ENCODE measurements at regions not wholly inside any gene's neighbourhood (a gene's known extent, or its start where the extent isn't known, plus 50 kb on each side); places are given as distances from the start of the nearest gene placed in this dataset.

- Histone ChIP-seq H3K56ac (replicated peaks; ENCODE audit: insufficient read length, low read depth, low read length) (no peak overlapping the region), H3K27ac (ENCODE audit: low read depth, low read length) (no peak overlapping the region), H3K4me1 (replicated peaks in 1 of 4; ENCODE audit: control insufficient read depth in 3 of 4, insufficient read depth in 4 of 4, low read length in 3 of 4) (no peaks in the 10 kb centered on the region), H3K4me3 (ENCODE audit: extremely low read depth in 1 of 4, insufficient read depth in 2 of 4, low read depth in 3 of 4, low read length in 4 of 4) (no peak overlapping the region), H3K9me3 (ENCODE audit: insufficient read depth in 2 of 2, low read depth in 1 of 2, low read length in 1 of 2) (no peaks in the 10 kb centered on the region), H3K23me2 (ENCODE audit: low read depth, low read length) (no peaks in the 10 kb centered on the region), H2AFZ (ENCODE audit: low read length) (no peak overlapping the region), H4K8ac (ENCODE audit: extremely low read depth, insufficient read depth, low read length) (no peak overlapping the region), H3K27me3 (replicated peaks in 1 of 4; ENCODE audit: control insufficient read depth in 3 of 4, extremely low read depth in 1 of 4, insufficient read depth in 3 of 4, low read length in 3 of 4) (no peaks in the 10 kb centered on the region), H3K79me2 (ENCODE audit: control insufficient read depth in 1 of 2, insufficient read depth in 2 of 2, low read length in 2 of 2) (no peaks in the 10 kb centered on the region), H3K4me2 (ENCODE audit: insufficient read depth in 1 of 2, low read depth in 2 of 2, low read length in 2 of 2) (no peak overlapping the region), H2BK5ac (ENCODE audit: low read depth, low read length) (no peak overlapping the region), H3K9ac (replicated peaks in 1 of 4; ENCODE audit: extremely low read depth in 1 of 4, low read depth in 3 of 4, low read length in 3 of 4) (no peak overlapping the region), H3K79me1 (ENCODE audit: low read depth, low read length) (no peaks in the 10 kb centered on the region), H3K4ac (replicated peaks; ENCODE audit: insufficient read length, low read depth, low read length) (no peak overlapping the region), H2BK15ac (ENCODE audit: low read length) (no peak overlapping the region), H2BK120ac (replicated peaks; ENCODE audit: low read depth, low read length) (no peak overlapping the region), H4K20me1 (replicated peaks in 1 of 2; ENCODE audit: control insufficient read depth in 1 of 2, insufficient read depth in 2 of 2, low read length in 2 of 2) (no peaks in the 10 kb centered on the region), H4K91ac (replicated peaks; ENCODE audit: insufficient read length, low read length) (no peak overlapping the region), H2BK12ac (ENCODE audit: low read depth, low read length) (no peak overlapping the region), H3K18ac (ENCODE audit: extremely low read depth, low read length) (no peak overlapping the region), H4K5ac (ENCODE audit: insufficient read length, low read depth, low read length) (no peak overlapping the region), H2AK5ac (ENCODE audit: low read depth, low read length) (no peak overlapping the region), H3K23ac (ENCODE audit: insufficient read length) (no peak overlapping the region), H2BK20ac (ENCODE audit: low read length) (no peak overlapping the region), H3K14ac (ENCODE audit: insufficient read length) (no peak overlapping the region), H3K36me3 (ENCODE audit: control insufficient read depth in 2 of 4, insufficient read depth in 4 of 4, low read length in 3 of 4) (no peaks in the 10 kb centered on the region)
- DNase-seq (ENCODE audit: low read depth in 1 of 2, low spot score in 2 of 2) (no peak), FAIRE-seq (no peak)
- CTCF ChIA-PET (ENCODE audit: partially characterized antibody), result interaction anchor here (0.6 kb wide), 1 partner anchor 9 kb away, joined by 4 read pairs; no protein-coding TSS in a partner anchor
- WGBS, 2 experiments (ENCODE audit: extremely low coverage in 1 of 2, insufficient coverage in 1 of 2, insufficient read length in 1 of 2, insufficient replicate concordance in 2 of 2, low coverage in 1 of 2, low lambda C conversion rate in 2 of 2, missing lambda C conversion rate in 1 of 2), result 86% methylated on average over 5 of the region's 5 CpGs; no CpG with 5 or more reads in 1 of the 2 experiments
- POLR2A ChIA-PET (ENCODE audit: partially characterized antibody), result no interaction called here
- no peak for TF ChIP-seq RAD21 (IDR thresholded peaks at IDR 0.05 in 1 of 2, conservative IDR thresholded peaks at IDR 0.05 in 1 of 2; ENCODE audit: low read depth in 2 of 2, low read length in 2 of 2)
- TF ChIP-seq FOSL1 (IDR thresholded peaks at IDR 0.05; ENCODE audit: insufficient read depth, low read depth, low read length), result no peak
- TF ChIP-seq JUND (IDR thresholded peaks at IDR 0.05; ENCODE audit: low read length), result no peak
- TF ChIP-seq TAF7 (optimal IDR thresholded peaks at IDR 0.05; ENCODE audit: borderline replicate concordance, low read depth, low read length), result no peak
- no peak for TF ChIP-seq CBX8 (IDR thresholded peaks at IDR 0.05; ENCODE audit: borderline replicate concordance, low read depth, low read length)
Measured at GRCh38 chr3:174767853-174768382, 91.2 kb upstream of the NAALADL2 start.
